D341Med (cell line): ENCODE measurements at regions not wholly inside any gene's neighbourhood (a gene's known extent, or its start where the extent isn't known, plus 50 kb on each side); places are given as distances from the start of the nearest gene placed in this dataset.

Experiments used
- DNase-seq: peaks from one replicate; pipeline ENCODE4 v3.0.0; 2012; ENCODE audit warnings: low spot score

GRCh38 chr2:189268763-189269162 lies 89.2 kb upstream of the COL5A2 start:
- DNase-seq, result no peak

GRCh38 chr2:189273734-189274133 lies 94.2 kb upstream of the COL5A2 start:
- DNase-seq, result no peak

GRCh38 chr2:189274361-189274760 lies 94.8 kb upstream of the COL5A2 start:
- DNase-seq, result no peak

- no peak for DNase-seq
Measured at GRCh38 chr2:189276277-189276676, 96.7 kb upstream of the COL5A2 start.

- no peak for DNase-seq
Measured at GRCh38 chr2:189281201-189281600, 101.6 kb upstream of the COL5A2 start.

- no peak for DNase-seq
Measured at GRCh38 chr2:189285349-189285748, 105.8 kb upstream of the COL5A2 start.

- DNase-seq, result no peak
Measured at GRCh38 chr2:189285962-189286645, 106.5 kb upstream of the COL5A2 start.

GRCh38 chr2:189287363-189287762 lies 107.8 kb upstream of the COL5A2 start:
- no peak for DNase-seq

GRCh38 chr2:189287982-189288521 lies 108.5 kb upstream of the COL5A2 start:
- DNase-seq, result peak; percentile 25

- DNase-seq, result no peak
Measured at GRCh38 chr2:189291460-189291859, 111.9 kb upstream of the COL5A2 start.

- no peak for DNase-seq
Measured at GRCh38 chr2:189293164-189293563, 113.6 kb upstream of the COL5A2 start.

- DNase-seq, result no peak
Measured at GRCh38 chr2:189297446-189297845, 117.9 kb upstream of the COL5A2 start.

- DNase-seq, result no peak
Measured at GRCh38 chr2:189298038-189298437, 118.5 kb upstream of the COL5A2 start.

GRCh38 chr2:189298481-189298880 lies 118.9 kb upstream of the COL5A2 start:
- DNase-seq, result no peak

- DNase-seq, result no peak
Measured at GRCh38 chr2:189299974-189300373, 120.4 kb upstream of the COL5A2 start.

GRCh38 chr2:189300916-189301315 lies 121.4 kb upstream of the COL5A2 start:
- DNase-seq, result no peak

GRCh38 chr2:189302274-189302948 lies 122.8 kb upstream of the COL5A2 start:
- DNase-seq, result no peak

GRCh38 chr2:189304360-189304759 lies 124.8 kb upstream of the COL5A2 start:
- DNase-seq, result no peak

- DNase-seq, result no peak
Measured at GRCh38 chr2:189305291-189305943, 125.9 kb upstream of the COL5A2 start.

- DNase-seq, result no peak
Measured at GRCh38 chr2:189306525-189306924, 127.0 kb upstream of the COL5A2 start.

- DNase-seq, result no peak
Measured at GRCh38 chr2:189308056-189308790, 128.7 kb upstream of the COL5A2 start.

- no peak for DNase-seq
Measured at GRCh38 chr2:189309331-189309730, 129.8 kb upstream of the COL5A2 start.
